Neural cell (in vitro differentiated cells): ENCODE measurements at regions not wholly inside any gene's neighbourhood (a gene's known extent, or its start where the extent isn't known, plus 50 kb on each side); places are given as distances from the start of the nearest gene placed in this dataset.

ENCODE experiments used
- H2AFZ ChIP-seq: fragments of 200-600, 300-800 bp; sonication (generic), shearing (Covaris generic); 2 replicates; pipeline ENCODE4 v1.6.0; 2014; ENCODE audit warnings: low read depth, mild to moderate bottlenecking, antibody characterized with exemption, low read length, moderate library complexity
- H3F3A ChIP-seq: fragments of 200-600 bp; shearing (Covaris generic); 2 replicates; pipeline ENCODE4 v1.6.1; 2016; ENCODE audit warnings: mild to moderate bottlenecking, moderate library complexity, mixed read lengths, antibody characterized with exemption, low read length; ENCODE audit not compliant: insufficient read depth, poor library complexity, severe bottlenecking
- H3K27ac ChIP-seq: fragments of 200-600, 300-800 bp; sonication (generic), shearing (Covaris generic); 2 replicates; pipeline ENCODE4 v1.5.1; 2014; ENCODE audit warnings: mild to moderate bottlenecking, low read length, moderate library complexity
- H3K27me3 ChIP-seq: fragments of 300-800, 200-600 bp; sonication (generic), shearing (Covaris generic); 2 replicates; pipeline ENCODE4 v1.6.0; 2014; ENCODE audit warnings: mild to moderate bottlenecking, low read depth, low read length, moderate library complexity; ENCODE audit not compliant: insufficient read depth
- H3K36me3 ChIP-seq: fragments of 300-800, 200-600 bp; sonication (generic), shearing (Covaris generic); 2 replicates; pipeline ENCODE4 v1.5.1; 2014; ENCODE audit warnings: mild to moderate bottlenecking, antibody characterized with exemption, low read length, moderate library complexity; ENCODE audit not compliant: insufficient read depth
- H3K4me2 ChIP-seq: fragments of 300-800, 200-600 bp; sonication (generic), shearing (Covaris generic); 2 replicates; pipeline ENCODE4 v1.6.0; 2014; ENCODE audit warnings: mild to moderate bottlenecking, low read length
- H3K4me3 ChIP-seq: fragments of 300-800, 200-600 bp; sonication (generic), shearing (Covaris generic); 2 replicates; pipeline ENCODE4 v1.5.1; 2014; ENCODE audit warnings: mild to moderate bottlenecking, low read length, moderate library complexity
- H3K79me2 ChIP-seq: fragments of 200-600 bp; shearing (Covaris generic); replicated peaks from 2 replicates; pipeline ENCODE4 v1.6.0; 2014; ENCODE audit warnings: mild to moderate bottlenecking, low read length, moderate library complexity; ENCODE audit not compliant: insufficient read depth
- H3K9ac ChIP-seq: fragments of 300-800, 200-600 bp; sonication (generic), shearing (Covaris generic); 2 replicates; pipeline ENCODE4 v1.6.1; 2016; ENCODE audit warnings: mild to moderate bottlenecking, low read length, mixed read lengths
- H3K9me2 ChIP-seq: fragments of 200-600 bp; shearing (Covaris generic); 2 replicates; pipeline ENCODE4 v1.6.1; 2016; ENCODE audit warnings: mild to moderate bottlenecking, low read length, mixed read lengths; ENCODE audit not compliant: insufficient read depth
- H3K9me3 ChIP-seq: fragments of 200-600, 300-800 bp; sonication (generic), shearing (Covaris generic); 2 replicates; pipeline ENCODE4 v1.6.1; 2016; ENCODE audit warnings: mild to moderate bottlenecking, mixed run types, low read length, moderate library complexity, mixed read lengths
- H4K20me1 ChIP-seq: fragments of 200-600 bp; shearing (Covaris generic); 2 replicates; pipeline ENCODE4 v1.6.1; 2016; ENCODE audit warnings: mild to moderate bottlenecking, mixed run types; ENCODE audit not compliant: insufficient read depth
- EP300 ChIP-seq: fragments of 450-650 bp; conservative IDR thresholded peaks from 2 replicates; pipeline ENCODE4 v1.6.1; 2014; ENCODE audit warnings: antibody characterized with exemption, mild to moderate bottlenecking, moderate library complexity; ENCODE audit not compliant: poor library complexity, severe bottlenecking
- EZH2 ChIP-seq: fragments of 200-600, 300-800 bp; shearing (Covaris generic), sonication (generic); IDR thresholded peaks from 2 replicates; pipeline ENCODE4 v1.6.1; 2014; ENCODE audit warnings: antibody characterized with exemption, low read length, borderline replicate concordance, mild to moderate bottlenecking; ENCODE audit not compliant: insufficient read depth, poor library complexity, severe bottlenecking
- MXI1 ChIP-seq: fragments of 450-650 bp; conservative IDR thresholded peaks from 2 replicates; pipeline ENCODE4 v1.6.1; 2014; ENCODE audit warnings: antibody characterized with exemption, mild to moderate bottlenecking; ENCODE audit not compliant: poor library complexity, severe bottlenecking
- POLR2AphosphoS5 ChIP-seq: IDR thresholded peaks from 2 replicates; pipeline ENCODE4 v1.6.1; 2012
- RAD21 ChIP-seq: fragments of 450-650 bp; conservative IDR thresholded peaks from 2 replicates; pipeline ENCODE4 v1.6.1; 2014; ENCODE audit warnings: antibody characterized with exemption, mild to moderate bottlenecking, moderate library complexity
- SMC3 ChIP-seq: fragments of 450-650 bp; conservative IDR thresholded peaks from 2 replicates; pipeline ENCODE4 v1.6.1; 2014; ENCODE audit warnings: antibody characterized with exemption, mild to moderate bottlenecking, moderate library complexity; ENCODE audit not compliant: poor library complexity
- TAF1 ChIP-seq: IDR thresholded peaks from 2 replicates; pipeline ENCODE4 v1.6.1; 2012; ENCODE audit warnings: low read depth
- TF ChIP-seq, protein P1 (sequence below): IDR thresholded peaks from 2 replicates; pipeline ENCODE4 v1.6.1; 2012; ENCODE audit warnings: borderline replicate concordance
- TF ChIP-seq, protein P2 (sequence below): fragments of 450-650 bp; IDR thresholded peaks from 2 replicates; pipeline ENCODE4 v1.5.1; 2014; ENCODE audit warnings: antibody characterized with exemption, mild to moderate bottlenecking, moderate library complexity; ENCODE audit not compliant: poor library complexity, severe bottlenecking

DNA sequence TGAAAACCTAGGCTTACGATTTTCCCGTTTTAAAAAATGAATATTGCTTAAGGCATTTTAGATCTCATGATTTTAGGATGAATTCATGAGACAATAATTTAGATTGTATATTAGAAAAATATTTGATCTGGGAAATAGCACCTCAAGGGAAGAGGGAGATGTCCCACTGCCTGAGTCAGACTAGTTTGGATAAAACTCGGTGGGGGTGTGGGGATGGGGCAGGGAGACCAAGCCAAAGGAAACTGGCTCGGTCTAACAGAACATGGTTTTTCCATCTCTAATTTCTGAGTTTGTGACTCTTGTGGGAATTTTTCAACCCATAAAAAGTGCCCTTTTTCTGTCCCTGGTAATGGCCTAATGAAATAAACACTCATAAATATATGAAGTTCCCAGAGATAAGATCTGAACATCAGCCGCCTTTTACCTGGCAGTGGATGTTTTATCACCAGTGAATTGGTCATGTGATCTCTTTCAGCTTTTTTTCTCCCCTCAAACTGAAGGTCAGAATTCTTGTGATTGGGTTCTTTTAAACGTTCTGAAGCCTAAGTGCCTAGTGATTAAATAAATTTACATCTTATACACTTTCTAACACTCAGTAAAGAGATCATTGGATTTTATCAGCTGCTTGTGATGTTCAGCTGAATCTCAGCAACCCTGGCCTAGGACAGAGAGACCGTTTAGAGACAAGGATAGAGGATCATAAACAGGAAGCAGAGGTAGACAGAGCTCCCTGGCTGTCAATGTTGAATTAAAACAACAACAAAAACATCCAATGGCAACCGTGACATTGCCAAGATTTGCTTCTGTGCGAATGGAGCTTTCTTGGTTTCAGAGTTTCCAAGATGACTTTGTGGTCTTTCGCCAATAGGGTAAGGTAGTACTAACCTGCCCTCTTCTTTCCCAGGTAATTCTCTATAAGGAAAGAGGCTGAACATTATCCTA, 1038.2 kb downstream of the MCTP2 start:
- Histone ChIP-seq H3K4me3 (no peak overlapping the region), H3K27me3 (no peaks in the 10 kb centered on the region), H3K79me2 (no peaks in the 10 kb centered on the region), H3K27ac (no peak overlapping the region), H3K9me3 (no peaks in the 10 kb centered on the region), H2AFZ (no peak overlapping the region), H3K4me2 (no peak overlapping the region), H3K9me2 (no peaks in the 10 kb centered on the region), H3K9ac (no peak overlapping the region), H3F3A (no peaks in the 10 kb centered on the region), H4K20me1 (no peaks in the 10 kb centered on the region), H3K36me3 (no peaks in the 10 kb centered on the region)
- TF ChIP-seq EP300 (no peak), SMC3 (no peak), TAF1 (no peak), POLR2AphosphoS5 (no peak), EZH2 (no peak), RAD21 (no peak), MXI1 (no peak)
- TF ChIP-seq, protein P1, sequence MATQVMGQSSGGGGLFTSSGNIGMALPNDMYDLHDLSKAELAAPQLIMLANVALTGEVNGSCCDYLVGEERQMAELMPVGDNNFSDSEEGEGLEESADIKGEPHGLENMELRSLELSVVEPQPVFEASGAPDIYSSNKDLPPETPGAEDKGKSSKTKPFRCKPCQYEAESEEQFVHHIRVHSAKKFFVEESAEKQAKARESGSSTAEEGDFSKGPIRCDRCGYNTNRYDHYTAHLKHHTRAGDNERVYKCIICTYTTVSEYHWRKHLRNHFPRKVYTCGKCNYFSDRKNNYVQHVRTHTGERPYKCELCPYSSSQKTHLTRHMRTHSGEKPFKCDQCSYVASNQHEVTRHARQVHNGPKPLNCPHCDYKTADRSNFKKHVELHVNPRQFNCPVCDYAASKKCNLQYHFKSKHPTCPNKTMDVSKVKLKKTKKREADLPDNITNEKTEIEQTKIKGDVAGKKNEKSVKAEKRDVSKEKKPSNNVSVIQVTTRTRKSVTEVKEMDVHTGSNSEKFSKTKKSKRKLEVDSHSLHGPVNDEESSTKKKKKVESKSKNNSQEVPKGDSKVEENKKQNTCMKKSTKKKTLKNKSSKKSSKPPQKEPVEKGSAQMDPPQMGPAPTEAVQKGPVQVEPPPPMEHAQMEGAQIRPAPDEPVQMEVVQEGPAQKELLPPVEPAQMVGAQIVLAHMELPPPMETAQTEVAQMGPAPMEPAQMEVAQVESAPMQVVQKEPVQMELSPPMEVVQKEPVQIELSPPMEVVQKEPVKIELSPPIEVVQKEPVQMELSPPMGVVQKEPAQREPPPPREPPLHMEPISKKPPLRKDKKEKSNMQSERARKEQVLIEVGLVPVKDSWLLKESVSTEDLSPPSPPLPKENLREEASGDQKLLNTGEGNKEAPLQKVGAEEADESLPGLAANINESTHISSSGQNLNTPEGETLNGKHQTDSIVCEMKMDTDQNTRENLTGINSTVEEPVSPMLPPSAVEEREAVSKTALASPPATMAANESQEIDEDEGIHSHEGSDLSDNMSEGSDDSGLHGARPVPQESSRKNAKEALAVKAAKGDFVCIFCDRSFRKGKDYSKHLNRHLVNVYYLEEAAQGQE: no peak
- TF ChIP-seq, protein P2, sequence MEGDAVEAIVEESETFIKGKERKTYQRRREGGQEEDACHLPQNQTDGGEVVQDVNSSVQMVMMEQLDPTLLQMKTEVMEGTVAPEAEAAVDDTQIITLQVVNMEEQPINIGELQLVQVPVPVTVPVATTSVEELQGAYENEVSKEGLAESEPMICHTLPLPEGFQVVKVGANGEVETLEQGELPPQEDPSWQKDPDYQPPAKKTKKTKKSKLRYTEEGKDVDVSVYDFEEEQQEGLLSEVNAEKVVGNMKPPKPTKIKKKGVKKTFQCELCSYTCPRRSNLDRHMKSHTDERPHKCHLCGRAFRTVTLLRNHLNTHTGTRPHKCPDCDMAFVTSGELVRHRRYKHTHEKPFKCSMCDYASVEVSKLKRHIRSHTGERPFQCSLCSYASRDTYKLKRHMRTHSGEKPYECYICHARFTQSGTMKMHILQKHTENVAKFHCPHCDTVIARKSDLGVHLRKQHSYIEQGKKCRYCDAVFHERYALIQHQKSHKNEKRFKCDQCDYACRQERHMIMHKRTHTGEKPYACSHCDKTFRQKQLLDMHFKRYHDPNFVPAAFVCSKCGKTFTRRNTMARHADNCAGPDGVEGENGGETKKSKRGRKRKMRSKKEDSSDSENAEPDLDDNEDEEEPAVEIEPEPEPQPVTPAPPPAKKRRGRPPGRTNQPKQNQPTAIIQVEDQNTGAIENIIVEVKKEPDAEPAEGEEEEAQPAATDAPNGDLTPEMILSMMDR: no peak

DNA sequence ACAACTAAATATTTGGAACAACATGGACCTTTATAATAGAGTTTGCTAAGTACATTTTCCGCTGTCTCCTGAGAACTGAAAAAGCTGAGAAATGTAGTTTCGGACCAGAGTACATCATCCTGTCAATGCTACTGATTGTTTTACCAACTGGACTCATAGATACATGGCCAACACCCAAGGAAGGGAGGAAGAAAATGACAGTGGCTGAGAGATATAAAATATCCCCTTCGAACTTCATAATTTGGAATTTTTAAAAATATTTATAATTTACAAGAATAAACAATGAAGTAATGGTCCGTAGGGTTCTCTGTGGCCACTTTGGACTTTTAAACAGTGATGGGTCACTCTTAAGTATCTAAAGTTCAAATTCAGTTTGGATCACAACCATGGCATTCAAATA, 1042.7 kb downstream of the MCTP2 start:
- Histone ChIP-seq H3K9me3 (no peaks in the 10 kb centered on the region), H2AFZ (no peak overlapping the region), H3K4me2 (no peak overlapping the region), H3K27ac (no peak overlapping the region), H3F3A (no peaks in the 10 kb centered on the region), H3K9me2 (no peaks in the 10 kb centered on the region), H3K36me3 (no peaks in the 10 kb centered on the region), H4K20me1 (no peaks in the 10 kb centered on the region), H3K27me3 (peaks cover 22% of the 10 kb centered on the region), H3K4me3 (no peak overlapping the region), H3K9ac (no peak overlapping the region), H3K79me2 (no peaks in the 10 kb centered on the region)
- TF ChIP-seq EP300 (no peak), RAD21 (no peak), EZH2 (no peak), SMC3 (no peak), MXI1 (no peak), TAF1 (no peak), POLR2AphosphoS5 (no peak)
- TF ChIP-seq, protein P2: no peak
- TF ChIP-seq, protein P1: no peak
